Esophagus squamous epithelium (tissue), 4 donors: ENCODE measurements at regions not wholly inside any gene's neighbourhood (a gene's known extent, or its start where the extent isn't known, plus 50 kb on each side); places are given as distances from the start of the nearest gene placed in this dataset.

Experiments used
- CTCF ChIP-seq, 6 experiments: fragments of 450-650 bp in 4 of 6; fragments of 200-600 bp in 2 of 6; sonication (generic) in 2 of 6; IDR thresholded peaks; one replicate each; pipeline ENCODE4 v1.5.1; 2016 to 2019; ENCODE audit warnings: antibody characterized with exemption in 6 of 6, mild to moderate bottlenecking in 4 of 6, moderate library complexity in 4 of 6
- POLR2A ChIP-seq, 4 donors: fragments of 450-650 bp; IDR thresholded peaks; one replicate each; pipeline ENCODE4 v1.6.1; 2017; ENCODE audit warnings: antibody characterized with exemption in 4 of 4, mild to moderate bottlenecking in 4 of 4, moderate library complexity in 3 of 4

- TF ChIP-seq POLR2A (IDR thresholded peaks at IDR 0.05), result no peak
- TF ChIP-seq CTCF (IDR thresholded peaks at IDR 0.05), result no peak
Measured at GRCh38 chr6:26257272-26257671, 107.7 kb upstream of the BTN3A2 start.
